Activated CD4-positive, CD25-positive, alpha-beta regulatory T cell treated with anti-CD3 and anti-CD28 coated beads, Interleukin-2, amount 50 U/mL, for 72 hours (primary cell): ENCODE measurements at regions not wholly inside any gene's neighbourhood (a gene's known extent, or its start where the extent isn't known, plus 50 kb on each side); places are given as distances from the start of the nearest gene placed in this dataset.

Experiments
- DNase-seq: peaks from one replicate; pipeline ENCODE4 v3.0.0; 2021

GRCh38 chr1:5765997-5766913 lies 226.0 kb downstream of the NPHP4 start:
- DNase-seq, result no peak

GRCh38 chr1:5765483-5765882 lies 226.7 kb downstream of the NPHP4 start:
- DNase-seq, result no peak

- DNase-seq, result no peak
These were observed 227.3 kb downstream of the NPHP4 start for GRCh38 chr1:5764959-5765358.

DNA sequence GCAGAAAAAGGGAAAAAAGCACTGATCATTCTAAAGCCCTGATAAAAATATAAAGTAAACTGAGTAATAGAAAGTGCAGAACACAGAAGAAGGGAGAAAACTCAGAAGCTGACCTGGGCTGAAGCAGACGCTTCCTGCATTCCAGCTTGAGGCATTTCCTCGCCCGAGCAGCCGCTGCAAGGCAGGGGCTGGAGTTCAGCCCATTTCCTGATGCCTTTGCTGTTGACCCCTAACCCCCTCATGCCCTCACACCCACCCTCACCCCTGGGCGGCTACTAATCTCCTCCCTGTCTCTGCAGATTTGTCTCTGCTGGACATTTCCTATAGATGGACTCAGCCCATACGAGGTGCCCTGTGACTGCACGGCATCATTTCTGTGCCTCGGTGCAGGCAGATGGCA lies 227.8 kb downstream of the NPHP4 start:
- DNase-seq, result no peak

GRCh38 chr1:5763696-5764370 lies 228.4 kb downstream of the NPHP4 start:
- no peak for DNase-seq

DNA sequence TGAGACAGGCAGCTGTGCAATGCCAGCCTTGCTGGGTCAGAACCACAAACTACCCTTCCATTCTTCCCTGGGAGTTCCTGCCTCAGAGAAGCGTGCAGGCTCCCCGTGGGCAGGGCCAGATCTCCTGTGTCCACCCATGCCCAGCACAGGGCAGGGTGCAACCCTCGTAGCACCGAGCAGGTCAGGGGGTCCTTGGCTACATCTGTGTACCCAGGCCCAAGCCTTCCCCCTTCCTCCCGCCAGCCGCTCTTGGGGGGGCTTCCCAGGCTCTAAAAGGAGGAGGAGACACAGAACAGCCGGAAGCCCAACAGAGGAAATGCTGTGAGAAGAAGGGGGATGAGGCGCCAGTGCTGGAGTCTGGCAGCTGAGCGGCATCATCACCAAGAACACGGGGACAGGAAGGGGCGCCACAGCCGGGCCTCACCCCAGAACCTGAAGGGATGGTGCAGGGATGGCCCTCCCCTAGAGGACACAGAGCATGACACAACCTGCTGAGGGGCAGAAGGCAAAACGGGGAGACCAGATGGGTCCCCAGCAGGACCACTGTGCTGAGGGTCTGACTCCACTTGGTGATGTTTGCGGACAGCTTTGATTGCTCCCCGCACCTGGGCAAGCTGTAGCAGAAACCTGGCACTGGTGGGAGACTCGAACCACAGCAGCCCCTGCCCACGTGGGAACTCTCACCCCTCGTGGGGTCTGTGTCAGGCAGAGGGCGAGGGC lies 233.2 kb downstream of the NPHP4 start:
- DNase-seq, result no peak

GRCh38 chr1:5758000-5758858 lies 234.0 kb downstream of the NPHP4 start:
- no peak for DNase-seq

DNA sequence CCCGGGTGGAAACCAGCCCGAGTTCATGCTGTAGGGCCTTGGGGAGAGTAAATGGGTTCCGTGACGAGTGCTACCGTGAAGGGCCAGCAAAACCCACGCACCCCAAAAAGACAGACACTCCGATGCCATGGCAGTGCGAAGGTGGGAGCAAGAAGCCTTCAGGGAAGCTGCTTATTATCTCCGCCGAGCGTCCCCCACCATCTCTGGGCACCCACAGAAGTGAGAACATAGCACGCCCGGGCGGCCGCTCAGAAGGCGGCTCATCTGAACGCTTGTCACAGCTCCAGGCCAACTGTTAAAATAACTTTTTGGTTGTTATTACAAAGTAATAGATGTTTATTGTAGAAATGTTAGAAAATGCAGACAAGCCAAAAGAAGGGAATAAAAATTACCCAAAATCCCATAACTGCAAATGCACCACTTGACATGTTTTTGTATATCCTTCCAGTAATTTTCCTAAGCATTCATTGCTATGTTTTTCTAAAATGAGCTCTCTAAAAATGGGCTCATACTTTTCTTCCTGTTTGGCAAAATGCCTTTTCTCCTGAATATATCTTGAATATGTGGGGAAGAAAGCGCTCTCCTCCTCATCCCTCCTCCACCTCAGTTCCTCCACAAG lies 234.9 kb downstream of the NPHP4 start:
- no peak for DNase-seq

DNA sequence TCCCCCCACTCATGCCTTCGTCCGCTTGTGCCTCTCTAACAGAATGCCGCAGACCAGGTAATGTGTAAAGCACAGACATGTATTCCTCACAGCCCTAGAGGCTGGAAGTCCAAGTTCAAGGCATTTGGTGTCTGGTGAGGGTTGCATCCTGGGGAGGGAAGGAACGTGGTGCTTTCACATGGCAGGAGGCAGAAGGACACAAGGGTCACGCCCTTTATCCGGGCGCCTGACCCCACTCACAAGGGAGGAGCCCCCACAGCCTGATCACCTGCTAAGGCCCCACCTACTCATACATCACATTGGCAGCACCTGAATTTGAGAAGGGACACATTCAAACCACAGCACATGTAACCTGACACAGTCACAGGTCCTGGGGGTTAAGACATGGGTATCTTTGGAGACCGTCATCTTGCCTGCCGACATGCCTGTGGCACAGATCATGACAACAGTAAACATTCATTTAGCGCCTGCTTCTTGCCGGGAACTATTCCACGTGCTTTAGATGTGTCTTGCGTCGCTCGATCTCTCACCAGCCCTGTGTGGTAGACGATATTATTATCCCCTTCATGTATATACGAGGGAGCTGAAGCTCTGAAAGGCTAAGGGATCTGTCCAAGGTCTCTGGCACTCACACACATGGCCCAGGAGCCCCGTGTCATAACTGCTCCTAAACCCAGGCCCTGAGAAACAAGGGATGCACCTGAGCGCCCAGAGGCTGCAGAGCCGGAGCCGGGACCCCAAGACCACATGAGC lies 235.6 kb downstream of the NPHP4 start:
- no peak for DNase-seq

DNA sequence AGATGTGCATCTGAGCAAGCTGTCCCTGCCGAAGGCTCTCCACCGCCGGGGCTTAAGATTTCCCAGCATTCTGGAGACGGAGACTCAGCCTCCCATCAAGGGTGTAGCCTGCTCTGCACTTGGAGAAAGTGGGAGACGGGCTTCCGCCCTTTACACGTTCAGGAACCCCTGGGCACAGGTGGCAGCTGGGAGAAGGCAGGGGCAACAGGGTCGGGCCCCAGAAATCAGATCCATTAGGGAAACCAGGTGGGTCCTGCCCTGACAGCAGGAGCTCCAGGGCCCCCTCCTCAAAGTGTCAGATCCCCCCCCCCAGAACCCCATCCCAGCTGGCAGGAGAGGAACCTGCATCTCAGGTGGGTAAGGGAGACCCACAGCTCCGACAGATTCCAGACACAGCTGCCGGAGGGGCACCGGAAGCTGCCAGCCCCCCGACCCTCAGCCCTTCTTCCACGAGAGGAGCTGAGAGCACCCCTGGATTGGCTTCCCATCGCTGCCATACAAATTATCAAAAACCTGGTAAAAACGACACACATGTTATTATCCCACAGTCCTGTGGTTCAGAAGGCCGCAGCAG lies 236.6 kb downstream of the NPHP4 start:
- DNase-seq, result no peak

DNA sequence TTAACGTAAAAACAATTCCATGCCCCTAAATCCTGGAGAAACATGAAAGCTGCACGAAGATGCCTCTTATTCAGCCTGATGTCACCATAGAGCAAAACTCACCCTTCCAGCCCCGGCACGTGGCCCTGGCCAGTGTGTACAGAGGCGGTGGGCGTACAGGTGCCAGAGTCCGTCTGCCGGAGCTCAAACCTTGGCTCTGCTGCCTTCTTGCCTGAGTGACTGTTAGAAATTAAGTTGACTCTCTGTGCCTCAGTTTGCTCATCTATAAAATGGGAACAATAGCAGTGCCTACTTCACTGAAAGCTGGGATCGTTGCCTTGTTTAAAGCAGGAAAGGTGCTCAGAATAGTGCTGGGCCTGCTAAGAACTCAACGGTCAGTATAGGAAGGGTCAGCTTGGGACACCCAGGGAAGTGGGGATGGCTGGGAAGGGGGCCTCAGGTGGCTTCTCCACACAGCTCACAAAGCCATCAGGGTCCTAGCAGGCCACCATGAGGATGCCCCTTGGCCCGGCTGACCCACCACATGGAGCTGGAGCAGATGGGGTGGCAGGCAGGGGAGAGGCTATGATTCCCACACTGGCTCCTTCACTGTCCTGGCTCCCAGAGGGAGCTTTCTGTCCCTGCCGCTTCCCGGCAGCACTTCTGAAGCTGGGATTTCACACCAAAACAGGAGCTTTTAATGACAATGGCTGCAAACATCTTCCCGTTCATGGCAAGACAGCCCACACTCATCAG lies 237.2 kb downstream of the NPHP4 start:
- DNase-seq, result no peak

DNA sequence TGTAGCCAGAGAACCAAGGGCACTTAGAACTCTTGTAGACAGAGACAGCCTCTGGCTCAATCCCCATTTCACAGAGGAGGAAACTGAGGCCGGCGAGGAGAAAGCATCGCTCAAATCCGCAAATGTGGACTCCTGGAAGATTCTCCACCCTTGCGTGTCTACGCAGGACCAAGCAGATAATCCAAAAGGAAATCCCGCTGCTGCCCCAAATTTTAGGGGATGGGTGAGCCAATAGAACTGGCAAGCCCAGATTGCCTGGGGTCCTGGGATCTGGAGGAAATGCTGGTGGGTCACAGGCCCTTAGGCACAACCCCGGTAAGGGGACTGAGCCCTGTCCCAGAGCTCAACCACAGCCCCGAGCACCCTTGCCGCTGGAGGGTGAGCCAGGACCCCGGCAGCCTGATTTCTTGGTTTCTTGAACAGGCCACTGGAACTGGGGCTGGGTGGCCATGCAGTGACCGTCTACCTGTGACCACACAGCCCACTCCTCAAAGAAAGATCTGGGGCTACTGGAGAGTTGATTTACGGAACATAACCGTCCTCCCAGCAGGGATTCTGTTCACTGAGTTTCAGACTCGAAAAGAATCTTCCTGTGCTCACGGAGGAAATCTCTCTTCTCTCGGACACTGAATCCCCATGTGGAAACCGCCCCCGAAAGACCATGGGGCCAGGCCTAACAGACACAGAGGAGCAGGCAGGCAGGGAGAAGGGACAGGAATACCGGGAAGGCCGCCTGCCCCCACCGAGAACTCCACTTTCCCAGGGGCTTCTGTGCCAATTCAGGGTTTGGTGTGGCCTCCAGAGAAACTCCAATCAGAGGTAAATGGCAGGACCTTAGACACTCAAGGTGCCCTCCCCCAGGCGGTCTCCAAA lies 238.4 kb downstream of the NPHP4 start:
- no peak for DNase-seq

DNA sequence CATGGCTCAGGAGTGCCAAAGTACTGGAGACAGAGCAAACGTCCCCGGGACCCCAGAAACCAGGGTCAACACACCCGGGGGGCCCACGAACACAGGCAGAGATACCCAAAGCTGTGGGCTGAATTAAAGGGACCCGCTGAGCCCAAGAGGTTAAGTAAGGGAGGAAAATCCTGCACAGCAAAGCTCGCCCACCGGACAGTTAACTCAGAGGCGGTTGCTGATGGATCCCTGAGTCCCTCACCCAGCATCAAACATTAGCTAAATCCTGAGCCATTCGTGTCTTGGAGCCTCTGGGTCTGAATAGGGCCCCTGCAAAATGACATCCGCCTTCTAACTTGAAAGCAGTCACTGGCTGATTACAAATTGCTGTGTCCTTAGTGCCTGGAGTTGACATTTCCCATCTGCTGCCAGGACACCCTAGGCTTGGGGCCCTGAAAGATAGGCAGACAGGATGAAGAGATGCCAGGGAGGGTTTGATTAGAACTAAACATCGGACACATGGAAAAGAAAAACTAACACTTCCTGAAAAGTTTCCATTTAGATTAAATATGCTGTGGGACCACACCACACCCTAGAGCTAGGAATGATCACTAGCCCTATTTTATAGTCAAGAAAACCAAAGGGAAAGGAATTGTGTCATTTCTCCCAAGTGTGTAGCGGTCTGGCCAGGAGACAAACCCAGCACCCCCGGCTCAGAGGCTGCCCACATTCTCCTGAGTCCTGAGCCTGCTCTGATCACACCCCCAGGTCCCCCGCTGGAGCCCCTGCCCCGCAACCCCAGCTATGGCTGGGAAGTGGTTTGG lies 239.3 kb downstream of the NPHP4 start:
- DNase-seq, result no peak

GRCh38 chr1:5751833-5752745 lies 240.1 kb downstream of the NPHP4 start:
- no peak for DNase-seq

GRCh38 chr1:5751163-5751540 lies 241.1 kb downstream of the NPHP4 start:
- no peak for DNase-seq

DNA sequence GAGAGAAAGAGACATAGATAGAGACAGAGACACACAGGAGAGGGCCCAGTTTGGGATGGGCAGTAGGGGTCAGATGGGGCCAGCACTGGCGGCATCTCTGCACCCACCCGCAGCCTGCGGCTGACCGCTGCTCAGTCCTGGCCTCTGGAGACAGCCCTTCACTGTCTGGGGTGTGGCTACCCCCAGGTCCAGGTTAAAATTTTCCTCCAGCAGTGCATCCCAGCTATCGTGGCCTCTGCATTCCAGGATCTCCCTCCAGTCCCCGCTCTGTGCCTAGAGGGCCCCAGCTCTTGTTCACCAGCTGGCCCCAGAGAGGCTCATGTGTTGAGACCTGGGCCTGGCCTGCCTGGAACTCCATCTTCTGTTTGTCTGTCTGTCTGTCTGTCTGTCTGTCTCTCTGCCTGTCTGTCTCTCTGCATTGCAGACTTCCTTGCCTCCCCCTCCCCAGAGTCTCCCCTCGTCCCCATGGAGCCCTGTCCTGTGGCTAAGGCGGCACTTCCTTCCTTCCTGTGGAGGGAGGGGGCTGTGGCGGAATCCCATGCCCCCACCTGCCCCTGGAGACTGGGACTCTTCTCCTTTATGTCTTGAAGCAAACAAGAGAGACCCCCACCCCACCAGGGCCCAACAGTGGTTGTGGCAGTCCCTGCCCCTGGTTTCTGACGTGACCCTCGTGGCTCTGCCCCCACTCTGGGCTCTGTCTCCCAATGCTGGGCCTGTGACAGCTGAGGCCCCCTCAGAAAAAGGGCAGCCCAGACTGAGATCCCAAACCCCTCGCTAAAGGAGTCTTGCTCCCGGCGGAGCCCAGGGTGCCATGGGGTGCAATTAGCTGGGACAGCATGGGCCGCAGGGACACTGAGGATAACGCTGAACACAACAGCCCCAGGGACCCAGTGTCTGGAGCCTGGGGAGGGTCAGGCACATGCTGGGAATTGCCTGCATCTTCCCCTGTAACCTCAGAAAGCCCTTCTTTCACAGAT lies 241.8 kb downstream of the NPHP4 start:
- DNase-seq, result no peak
